ENCODE measurements at regions not wholly inside any gene's neighbourhood (a gene's known extent, or its start where the extent isn't known, plus 50 kb on each side); places are given as distances from the start of the nearest gene placed in this dataset.
A peak's percentile ranks its signal among the peaks of the same experiment; 100 is the strongest.

- peak; percentile 80 for DNase-seq (ENCODE audit: low read depth)
These were observed 82.3 kb upstream of the CD99 start for GRCh38 chrX:2608638-2609430.

- DNase-seq (ENCODE audit: low read depth) = no peak
These were observed 84.0 kb upstream of the CD99 start for GRCh38 chrX:2607113-2607512.

- DNase-seq (ENCODE audit: low read depth) = no peak
These were observed 90.5 kb upstream of the CD99 start for GRCh38 chrX:2600564-2600963.

GRCh38 chrX:2596555-2597255 lies 94.4 kb upstream of the CD99 start:
- no peak for DNase-seq (ENCODE audit: low read depth)

- DNase-seq (ENCODE audit: low read depth) = no peak
These were observed 95.0 kb upstream of the CD99 start for GRCh38 chrX:2596045-2596444.

GRCh38 chrX:2595258-2595657 lies 94.5 kb upstream of the DHRSX start:
- DNase-seq (ENCODE audit: low read depth) = no peak

- no peak for DNase-seq (ENCODE audit: low read depth)
These were observed 93.7 kb upstream of the DHRSX start for GRCh38 chrX:2594491-2594890.

- no peak for DNase-seq (ENCODE audit: low read depth)
These were observed 91.5 kb upstream of the DHRSX start for GRCh38 chrX:2592279-2592678.

- no peak for DNase-seq (ENCODE audit: low read depth)
These were observed 88.6 kb upstream of the DHRSX start for GRCh38 chrX:2589186-2590020.

- DNase-seq (ENCODE audit: low read depth) = no peak
These were observed 87.3 kb upstream of the DHRSX start for GRCh38 chrX:2588049-2588448.

GRCh38 chrX:2587146-2587545 lies 86.4 kb upstream of the DHRSX start:
- no peak for DNase-seq (ENCODE audit: low read depth)

- no peak for DNase-seq (ENCODE audit: low read depth)
These were observed 84.3 kb upstream of the DHRSX start for GRCh38 chrX:2585158-2585470.

GRCh38 chrX:2584251-2585157 lies 83.7 kb upstream of the DHRSX start:
- DNase-seq (ENCODE audit: low read depth) = no peak

- no peak for DNase-seq (ENCODE audit: low read depth)
These were observed 82.7 kb upstream of the DHRSX start for GRCh38 chrX:2583194-2584162.

- DNase-seq (ENCODE audit: low read depth) = no peak
These were observed 81.9 kb upstream of the DHRSX start for GRCh38 chrX:2582667-2583066.

- no peak for DNase-seq (ENCODE audit: low read depth)
These were observed 80.5 kb upstream of the DHRSX start for GRCh38 chrX:2581296-2581695.

GRCh38 chrX:2578864-2579263 lies 78.1 kb upstream of the DHRSX start:
- DNase-seq (ENCODE audit: low read depth) = no peak

- DNase-seq (ENCODE audit: low read depth) = no peak
These were observed 77.2 kb upstream of the DHRSX start for GRCh38 chrX:2577844-2578466.

GRCh38 chrX:2576793-2577192 lies 76.0 kb upstream of the DHRSX start:
- no peak for DNase-seq (ENCODE audit: low read depth)

- no peak for DNase-seq (ENCODE audit: low read depth)
These were observed 73.5 kb upstream of the DHRSX start for GRCh38 chrX:2574271-2574670.

All from stimulated activated CD8-positive, alpha-beta memory T cell treated with anti-CD3 and anti-CD28 coated beads, Interleukin-12 subunit alpha, Interleukin-12 subunit beta, amount 100 ng/mL, for 4 hours (primary cell).